Transverse colon (tissue), 3 donors: ENCODE measurements at regions not wholly inside any gene's neighbourhood (a gene's known extent, or its start where the extent isn't known, plus 50 kb on each side); places are given as distances from the start of the nearest gene placed in this dataset.

Experiments
- CTCF ChIP-seq, 5 experiments: fragments of 200-600 bp in 3 of 5; fragments of 450-650 bp in 2 of 5; sonication (generic) in 3 of 5; IDR thresholded peaks; 1 replicate in 2 of 5; 2 replicates in 3 of 5; pipeline ENCODE4 v1.5.1; 2016 to 2017; ENCODE audit warnings: antibody characterized with exemption in 5 of 5, inconsistent platforms in 3 of 5, mild to moderate bottlenecking in 2 of 5, moderate library complexity in 1 of 5
- EP300 ChIP-seq: sonication (generic); formaldehyde crosslinking; IDR thresholded peaks from one replicate; pipeline ENCODE4 v1.6.1; 2017; ENCODE audit warnings: antibody characterized with exemption, low read depth
- POLR2A ChIP-seq: fragments of 450-650 bp; IDR thresholded peaks from one replicate; pipeline ENCODE4 v1.6.1; 2016; ENCODE audit warnings: antibody characterized with exemption, mild to moderate bottlenecking, moderate library complexity

GRCh38 chr5:154697371-154697770 lies 57.8 kb upstream of the LARP1 start:
- TF ChIP-seq EP300 (no peak), CTCF (IDR thresholded peaks at IDR 0.05) (no peak), POLR2A (no peak)
